H1 (cell line): ENCODE measurements at regions not wholly inside any gene's neighbourhood (a gene's known extent, or its start where the extent isn't known, plus 50 kb on each side); places are given as distances from the start of the nearest gene placed in this dataset.

Source experiments
- CTCF ChIA-PET: fragments of 300-600 bp; sonication (Branson Sonifier 250); formaldehyde crosslinking; loops from one replicate; lab custom pipeline; 2021; ENCODE audit not compliant: partially characterized antibody; lab: Charles Lee
- POLR2A ChIA-PET: fragments of 300-600 bp; sonication (Branson Sonifier 250); formaldehyde crosslinking; loops from one replicate; lab custom pipeline; 2021; ENCODE audit warnings: inconsistent platforms; ENCODE audit not compliant: partially characterized antibody; lab: Charles Lee
- DNase-seq, 2 experiments: peaks; one replicate each; pipeline versions ENCODE4 v3.0.0 to v3.0.0-alpha.2; 2010 to 2022; ENCODE audit warnings: low spot score in 2 of 2, low read depth in 1 of 2, mixed read lengths in 1 of 2
- FAIRE-seq: peaks from 2 replicates; lab custom pipeline; 2011; peaks lifted over from hg19 to GRCh38; lab: Jason Lieb, UNC
- H2AFZ ChIP-seq: 2 replicates; pipeline ENCODE4 v1.8.1; 2012; ENCODE audit warnings: low read length, inconsistent platforms
- H2AK5ac ChIP-seq: 2 replicates; pipeline ENCODE4 v1.6.1; 2013; ENCODE audit warnings: low read depth, low read length
- H2BK120ac ChIP-seq: replicated peaks from 2 replicates; pipeline ENCODE3; 2013; ENCODE audit warnings: low read depth, low read length, inconsistent platforms
- H2BK12ac ChIP-seq: 2 replicates; pipeline ENCODE4 v1.6.1; 2013; ENCODE audit warnings: low read depth, low read length
- H2BK15ac ChIP-seq: 2 replicates; pipeline ENCODE4 v1.6.1; 2013; ENCODE audit warnings: low read length
- H2BK20ac ChIP-seq: 2 replicates; pipeline ENCODE4 v1.6.1; 2013; ENCODE audit warnings: low read length
- H2BK5ac ChIP-seq: 2 replicates; pipeline ENCODE4 v1.6.1; 2013; ENCODE audit warnings: low read depth, low read length
- H3K14ac ChIP-seq: 2 replicates; pipeline ENCODE4 v1.6.1; 2013; ENCODE audit warnings: inconsistent platforms; ENCODE audit not compliant: insufficient read length
- H3K18ac ChIP-seq: 2 replicates; pipeline ENCODE4 v1.6.1; 2013; ENCODE audit warnings: low read length; ENCODE audit errors: extremely low read depth
- H3K23ac ChIP-seq: 2 replicates; pipeline ENCODE4 v1.6.1; 2013; ENCODE audit warnings: inconsistent platforms; ENCODE audit not compliant: insufficient read length
- H3K23me2 ChIP-seq: 2 replicates; pipeline ENCODE4 v1.6.1; 2013; ENCODE audit warnings: low read depth, low read length
- H3K27ac ChIP-seq: 2 replicates; pipeline ENCODE4 v1.6.1; 2011; ENCODE audit warnings: low read depth, low read length, inconsistent platforms
- H3K27me3 ChIP-seq, 4 experiments: replicated peaks in 1 of 4; 1 replicate in 1 of 4; 2 replicates in 3 of 4; pipeline versions ENCODE4 v1.6.1 to v1.8.1; 2011 to 2013; ENCODE audit warnings: low read length in 3 of 4, mild to moderate bottlenecking in 3 of 4, inconsistent platforms in 2 of 4, mixed read lengths in 2 of 4, moderate library complexity in 1 of 4; ENCODE audit not compliant: control insufficient read depth in 3 of 4, insufficient read depth in 3 of 4; ENCODE audit errors: extremely low read depth in 1 of 4
- H3K36me3 ChIP-seq, 4 experiments: 2 replicates each; pipeline versions ENCODE4 v1.6.1 to v1.8.1; 2011 to 2013; ENCODE audit warnings: mild to moderate bottlenecking in 4 of 4, low read length in 3 of 4, moderate library complexity in 2 of 4, control low read depth in 1 of 4, inconsistent platforms in 1 of 4; ENCODE audit not compliant: insufficient read depth in 4 of 4, control insufficient read depth in 2 of 4
- H3K4ac ChIP-seq: replicated peaks from 2 replicates; pipeline ENCODE3; 2013; ENCODE audit warnings: low read length, low read depth, mixed read lengths, inconsistent platforms; ENCODE audit not compliant: insufficient read length
- H3K4me1 ChIP-seq, 4 experiments: replicated peaks in 1 of 4; 1 replicate in 1 of 4; 2 replicates in 3 of 4; pipeline versions ENCODE4 v1.6.1 to v1.8.1; 2011 to 2013; ENCODE audit warnings: low read length in 3 of 4, inconsistent platforms in 2 of 4, mixed read lengths in 1 of 4; ENCODE audit not compliant: insufficient read depth in 4 of 4, control insufficient read depth in 3 of 4
- H3K4me2 ChIP-seq, 2 experiments: 2 replicates each; pipeline versions ENCODE4 v1.6.1 to v1.8.1; 2011 to 2013; ENCODE audit warnings: low read depth in 2 of 2, low read length in 2 of 2, control low read depth in 1 of 2, inconsistent platforms in 1 of 2, mild to moderate bottlenecking in 1 of 2; ENCODE audit not compliant: insufficient read depth in 1 of 2
- H3K4me3 ChIP-seq, 4 experiments: fragments of 200-600, 300-600 bp in 1 of 4; sonication (generic), shearing (Covaris generic), sonication (Bioruptor Twin) in 1 of 4; 2 replicates each; pipeline versions ENCODE4 v1.5.1 to v1.8.1; 2011 to 2016; ENCODE audit warnings: low read length in 4 of 4, low read depth in 3 of 4, control low read depth in 2 of 4, inconsistent platforms in 2 of 4, mild to moderate bottlenecking in 2 of 4, mixed read lengths in 1 of 4, moderate library complexity in 1 of 4; ENCODE audit not compliant: insufficient read depth in 2 of 4; ENCODE audit errors: extremely low read depth in 1 of 4
- H3K56ac ChIP-seq: replicated peaks from 2 replicates; pipeline ENCODE3; 2013; ENCODE audit warnings: low read depth, mild to moderate bottlenecking, mixed read lengths, low read length, inconsistent platforms; ENCODE audit not compliant: insufficient read length
- H3K79me1 ChIP-seq: 2 replicates; pipeline ENCODE4 v1.6.1; 2013; ENCODE audit warnings: low read depth, low read length, control low read depth
- H3K79me2 ChIP-seq, 2 experiments: 2 replicates each; pipeline versions ENCODE4 v1.6.1 to v1.8.1; 2012 to 2013; ENCODE audit warnings: low read length in 2 of 2, mild to moderate bottlenecking in 2 of 2, inconsistent platforms in 1 of 2; ENCODE audit not compliant: insufficient read depth in 2 of 2, control insufficient read depth in 1 of 2
- H3K9ac ChIP-seq, 4 experiments: replicated peaks in 1 of 4; 1 replicate in 1 of 4; 2 replicates in 3 of 4; pipeline versions ENCODE4 v1.6.1 to v1.8.1; 2011 to 2013; ENCODE audit warnings: low read depth in 3 of 4, low read length in 3 of 4, control low read depth in 2 of 4, mild to moderate bottlenecking in 2 of 4, moderate library complexity in 2 of 4, inconsistent platforms in 1 of 4; ENCODE audit errors: extremely low read depth in 1 of 4
- H3K9me3 ChIP-seq, 2 experiments: 2 replicates each; pipeline versions ENCODE4 v1.6.1 to v1.8.1; 2012 to 2013; ENCODE audit warnings: mild to moderate bottlenecking in 2 of 2, moderate library complexity in 2 of 2, control low read depth in 1 of 2, inconsistent platforms in 1 of 2, low read depth in 1 of 2, low read length in 1 of 2, mixed read lengths in 1 of 2; ENCODE audit not compliant: insufficient read depth in 2 of 2
- H4K20me1 ChIP-seq, 2 experiments: replicated peaks in 1 of 2; 2 replicates each; pipeline versions ENCODE3 to v1.8.1; 2011 to 2013; ENCODE audit warnings: inconsistent platforms in 2 of 2, low read length in 2 of 2, mild to moderate bottlenecking in 1 of 2; ENCODE audit not compliant: insufficient read depth in 2 of 2, control insufficient read depth in 1 of 2
- H4K5ac ChIP-seq: 2 replicates; pipeline ENCODE4 v1.6.1; 2013; ENCODE audit warnings: low read length, low read depth, mixed read lengths, inconsistent platforms; ENCODE audit not compliant: insufficient read length
- H4K8ac ChIP-seq: 2 replicates; pipeline ENCODE4 v1.8.0; 2013; ENCODE audit warnings: mild to moderate bottlenecking, moderate library complexity, low read length, inconsistent platforms; ENCODE audit not compliant: insufficient read depth; ENCODE audit errors: extremely low read depth
- H4K91ac ChIP-seq: replicated peaks from 2 replicates; pipeline ENCODE3; 2013; ENCODE audit warnings: low read length, mixed read lengths, inconsistent platforms; ENCODE audit not compliant: insufficient read length
- ASH2L ChIP-seq: fragments of 200-600, 300-600 bp; sonication (generic); IDR thresholded peaks from one replicate; pipeline ENCODE4 v1.7.1; 2017; ENCODE audit warnings: low read length
- POLR2A ChIP-seq, 2 experiments: IDR thresholded peaks; 1 replicate in 1 of 2; 2 replicates in 1 of 2; pipeline ENCODE4 v1.6.1; 2011; ENCODE audit warnings: low read depth in 2 of 2, low read length in 2 of 2, mild to moderate bottlenecking in 2 of 2; ENCODE audit errors: control extremely low read depth in 1 of 2
- SP1 ChIP-seq: IDR thresholded peaks from 2 replicates; pipeline ENCODE4 v1.6.1; 2011; ENCODE audit warnings: low read depth, low read length
- TAF7 ChIP-seq: optimal IDR thresholded peaks from 2 replicates; pipeline ENCODE3; 2011; ENCODE audit warnings: low read depth, mild to moderate bottlenecking, inconsistent platforms, low read length, moderate library complexity, borderline replicate concordance
- YY1 ChIP-seq: IDR thresholded peaks from 2 replicates; pipeline ENCODE4 v1.6.1; 2011; ENCODE audit warnings: low read depth, mild to moderate bottlenecking, low read length
- WGBS, 2 experiments: shearing (Covaris generic) in 1 of 2; methylation state at CpG; one replicate each; pipeline versions ENCODE4 v1.1.6 to v1.1.7; 2013 to 2015; ENCODE audit warnings: low lambda C conversion rate in 2 of 2, mixed read lengths in 2 of 2, inconsistent platforms in 1 of 2, low coverage in 1 of 2, missing lambda C conversion rate in 1 of 2; ENCODE audit not compliant: insufficient replicate concordance in 2 of 2, insufficient coverage in 1 of 2, insufficient read length in 1 of 2; ENCODE audit errors: extremely low coverage in 1 of 2, missing lambda C conversion rate in 1 of 2; 5-methylcytosine and 5-hydroxymethylcytosine counted together

DNA sequence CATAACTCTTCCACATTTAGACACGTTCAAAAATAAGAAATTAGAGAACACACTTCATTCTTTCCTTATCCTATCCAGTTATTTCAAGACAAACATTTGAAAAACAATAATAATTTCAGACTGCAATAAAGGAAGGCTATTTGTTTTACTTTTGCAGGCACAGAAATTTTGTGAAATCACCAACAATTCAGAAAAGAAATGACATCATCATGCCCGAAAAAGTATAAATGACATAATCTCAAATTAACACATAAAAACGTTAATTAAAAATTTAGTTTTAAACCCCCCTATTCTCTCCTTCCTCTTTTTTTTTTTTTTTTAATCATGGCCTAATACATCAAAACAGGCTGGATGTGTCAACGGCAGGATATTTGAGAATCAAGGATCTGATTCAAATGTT is 468.4 kb upstream of the RBFOX1 start:
- peaks cover 3 to 5% of the 10 kb centered on the region in 2 experiments for H4K20me1 ChIP-seq
- H2BK12ac ChIP-seq, result no peak overlapping the region
- no peaks in the 10 kb centered on the region for H3K36me3 ChIP-seq
- no peak overlapping the region for H2BK5ac ChIP-seq
- ChIA-PET CTCF (no interaction called here), POLR2A (no interaction called here)
- TF ChIP-seq TAF7 (no peak), ASH2L (no peak), SP1 (no peak), YY1 (no peak), POLR2A (IDR thresholded peaks at IDR 0.05; ENCODE audit: control extremely low read depth in 1 of 2, low read depth in 2 of 2, low read length in 2 of 2) (no peak)
- FAIRE-seq (no peak), DNase-seq (no peak)
- no peak overlapping the region for H3K4me2 ChIP-seq
- WGBS, 2 experiments, result 80% methylated on average over 4 of the region's 4 CpGs; no CpG with 5 or more reads in 1 of the 2 experiments
- H3K79me1 ChIP-seq, result no peaks in the 10 kb centered on the region
- peaks cover 0 to 11% (median 3%) of the 10 kb centered on the region in 4 experiments; a peak in 1 of 7 replicates for H3K4me1 ChIP-seq
- H4K91ac ChIP-seq, result no peak overlapping the region
- no peak overlapping the region for H3K27ac ChIP-seq
- no peak overlapping the region for H3K4me3 ChIP-seq
- H2AFZ ChIP-seq, result no peak overlapping the region
- no peaks in the 10 kb centered on the region for H3K9me3 ChIP-seq
- H3K18ac ChIP-seq, result no peak overlapping the region
- no peak overlapping the region for H2BK20ac ChIP-seq
- H2AK5ac ChIP-seq, result no peak overlapping the region
- no peak overlapping the region for H4K5ac ChIP-seq
- no peak overlapping the region for H3K56ac ChIP-seq
- H4K8ac ChIP-seq, result no peak overlapping the region
- no peak overlapping the region for H2BK120ac ChIP-seq
- H3K4ac ChIP-seq, result no peak overlapping the region
- H3K27me3 ChIP-seq, result peaks cover 34 to 40% (median 39%) of the 10 kb centered on the region in 4 experiments
- no peaks in the 10 kb centered on the region for H3K79me2 ChIP-seq
- H3K23me2 ChIP-seq, result no peaks in the 10 kb centered on the region
- no peak overlapping the region for H3K14ac ChIP-seq
- H3K9ac ChIP-seq, result no peak overlapping the region
- H2BK15ac ChIP-seq, result no peak overlapping the region
- no peak overlapping the region for H3K23ac ChIP-seq
